NCI-H1092 treated with DMSO at 0.1 percent for 48 hours (cell line): ENCODE measurements at regions not wholly inside any gene's neighbourhood (a gene's known extent, or its start where the extent isn't known, plus 50 kb on each side); places are given as distances from the start of the nearest gene placed in this dataset.
"Not testable (repeated sequence)": the region's sequence is repeated elsewhere in the genome, so short reads cannot be mapped to it uniquely, and the experiment has no call there.

ENCODE experiments used
- DNase-seq: peaks from one replicate; lab custom pipeline; 2025; lab: John Stamatoyannopoulos, UW

GRCh38 chr5:41995193-41995592 lies 70.1 kb downstream of the FBXO4 start:
- no peak for DNase-seq

GRCh38 chr5:42001673-42002072 lies 76.6 kb downstream of the FBXO4 start:
- DNase-seq: no peak

GRCh38 chr5:42003852-42004251 lies 78.8 kb downstream of the FBXO4 start:
- DNase-seq: not testable (repeated sequence)

GRCh38 chr5:42005561-42006153 lies 80.6 kb downstream of the FBXO4 start:
- peak; percentile 9 for DNase-seq

- DNase-seq: no peak
Observed at GRCh38 chr5:42013561-42013960, 88.5 kb downstream of the FBXO4 start.

- no peak for DNase-seq
Observed at GRCh38 chr5:42015254-42015653, 90.2 kb downstream of the FBXO4 start.

- no peak for DNase-seq
Observed at GRCh38 chr5:42015681-42016080, 90.6 kb downstream of the FBXO4 start.

GRCh38 chr5:42020788-42021530 lies 95.9 kb downstream of the FBXO4 start:
- no peak for DNase-seq

GRCh38 chr5:42021923-42022322 lies 96.8 kb downstream of the FBXO4 start:
- no peak for DNase-seq

- no peak for DNase-seq
Observed at GRCh38 chr5:42022383-42022972, 97.4 kb downstream of the FBXO4 start.

GRCh38 chr5:42026446-42026845 lies 101.4 kb downstream of the FBXO4 start:
- DNase-seq: no peak

- no peak for DNase-seq
Observed at GRCh38 chr5:42032137-42032536, 107.1 kb downstream of the FBXO4 start.

GRCh38 chr5:42035526-42035925 lies 110.4 kb downstream of the FBXO4 start:
- no peak for DNase-seq

GRCh38 chr5:42036379-42036778 lies 111.3 kb downstream of the FBXO4 start:
- DNase-seq: no peak

- DNase-seq: no peak
Observed at GRCh38 chr5:42037379-42037932, 112.4 kb downstream of the FBXO4 start.

GRCh38 chr5:42043400-42043799 lies 118.3 kb downstream of the FBXO4 start:
- no peak for DNase-seq

GRCh38 chr5:42057254-42057690 lies 132.2 kb downstream of the FBXO4 start:
- peak; percentile 50 for DNase-seq

- DNase-seq: no peak
Observed at GRCh38 chr5:42059291-42059690, 134.2 kb downstream of the FBXO4 start.

GRCh38 chr5:42059778-42060464 lies 134.8 kb downstream of the FBXO4 start:
- DNase-seq: no peak

- DNase-seq: no peak
Observed at GRCh38 chr5:42061121-42061520, 136.0 kb downstream of the FBXO4 start.

- DNase-seq: no peak
Observed at GRCh38 chr5:42064821-42065220, 139.7 kb downstream of the FBXO4 start.

- no peak for DNase-seq
Observed at GRCh38 chr5:42066131-42066530, 141.1 kb downstream of the FBXO4 start.
